Pancreas (tissue), 10 donors: ENCODE measurements at regions not wholly inside any gene's neighbourhood (a gene's known extent, or its start where the extent isn't known, plus 50 kb on each side); places are given as distances from the start of the nearest gene placed in this dataset.
A peak's percentile ranks its signal among the peaks of the same experiment; 100 is the strongest.

Source experiments
- ATAC-seq, 4 donors: fragments of 200-7000 bp; cut with Tn5 transposase; one replicate each; pipeline versions ENCODE4 v1.8.0 to v1.9.1; 2020; ENCODE audit warnings: mild to moderate bottlenecking in 4 of 4, moderate library complexity in 4 of 4
- DNase-seq, 6 donors: peaks; one replicate each; pipeline ENCODE4 v3.0.0-alpha.2; 2020
- FAIRE-seq: peaks from 2 replicates; lab custom pipeline; 2012; peaks lifted over from hg19 to GRCh38; lab: Jason Lieb, UNC
- H3K27ac ChIP-seq, 4 donors: fragments of 200-600 bp; sonication (generic); 1 replicate in 3 of 4; 2 replicates in 1 of 4; pipeline versions ENCODE4 v1.5.0 to v1.8.0; 2020
- H3K27me3 ChIP-seq, 4 donors: fragments of 200-600 bp; one replicate each; pipeline ENCODE4 v1.8.0; 2021
- H3K36me3 ChIP-seq, 3 donors: fragments of 200-600 bp; sonication (generic) in 1 of 3; one replicate each; pipeline versions ENCODE4 v1.5.0 to v1.8.0; 2020 to 2021
- H3K4me1 ChIP-seq, 3 donors: fragments of 200-600 bp; one replicate each; pipeline ENCODE4 v1.8.0; 2021
- H3K4me3 ChIP-seq, 4 donors: fragments of 200-600 bp; sonication (generic) in 2 of 4; one replicate each; pipeline versions ENCODE4 v1.5.0 to v1.8.0; 2020 to 2021
- H3K9me3 ChIP-seq, 4 donors: fragments of 200-600 bp; one replicate each; pipeline ENCODE4 v1.8.0; 2021
- WGBS, 2 donors: extraction: QIAGEN DNeasy Blood & Tissue Kit; methylation state at CpG; one replicate each; pipeline ENCODE4 v1.1.7; 2013; 5-methylcytosine and 5-hydroxymethylcytosine counted together
- intact Hi-C, 3 donors: fragments of 100-400 bp; cut with DNase I; formaldehyde crosslinking; loops; one replicate each; pipeline versions ENCODE4 v1.11.1 to v1.14.2; 2022
- TF ChIP-seq, protein P1 (sequence below), 4 donors: fragments of 200-600 bp; sonication (generic) in 3 of 4; IDR thresholded peaks; one replicate each; pipeline versions ENCODE4 v1.5.0 to v1.8.0; 2021; ENCODE audit warnings: antibody characterized with exemption in 4 of 4
- donor health status: healthy with polysubstance abuse.
- donor health status: DM: no; HTN: no; CAD: no; lungs with moderate emphysema.
- donor health status: DM: no; HTN: no; CAD: no.
- donor health status: control.
- donor health status: control.
- donor health status: Bipolar disorder and iron deficiency.
- donor health status: DM: yes; HTN: yes; CAD: no.
- donor health status: DM: no; HTN: no; CAD: no.
- donor health status: DM: no; HTN: no; CAD: no.
- donor health status: DM: yes; HTN: yes; CAD: no.

DNA sequence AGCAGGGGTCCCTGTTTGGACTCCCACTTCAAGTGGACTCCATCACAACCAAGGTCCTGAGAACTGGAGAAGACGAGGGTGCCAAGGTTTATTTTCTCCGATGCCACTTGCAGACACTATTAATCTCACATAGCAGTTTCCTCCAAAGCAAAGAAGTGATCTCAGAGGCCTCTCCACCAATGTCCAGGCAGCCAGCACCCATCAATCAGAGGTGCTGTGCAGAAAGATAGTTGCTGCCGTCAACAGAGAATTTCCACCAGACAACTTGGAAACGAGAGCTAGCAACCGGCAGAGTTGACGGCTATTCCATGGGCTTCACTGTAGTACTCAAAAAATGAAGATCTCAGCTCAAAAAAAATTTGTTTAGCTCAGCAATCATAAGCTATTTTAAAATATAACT is 438.6 kb upstream of the PFKP start:
- WGBS, 2 donors = 58 to 63% methylated on average over 6 of the region's 6 CpGs
- Histone ChIP-seq H3K4me3 (no peak overlapping the region), H3K9me3 (no peaks in the 10 kb centered on the region), H3K4me1 (no peaks in the 10 kb centered on the region), H3K27me3 (no peaks in the 10 kb centered on the region), H3K27ac (no peak overlapping the region), H3K36me3 (no peaks in the 10 kb centered on the region)
- TF ChIP-seq, protein P1, sequence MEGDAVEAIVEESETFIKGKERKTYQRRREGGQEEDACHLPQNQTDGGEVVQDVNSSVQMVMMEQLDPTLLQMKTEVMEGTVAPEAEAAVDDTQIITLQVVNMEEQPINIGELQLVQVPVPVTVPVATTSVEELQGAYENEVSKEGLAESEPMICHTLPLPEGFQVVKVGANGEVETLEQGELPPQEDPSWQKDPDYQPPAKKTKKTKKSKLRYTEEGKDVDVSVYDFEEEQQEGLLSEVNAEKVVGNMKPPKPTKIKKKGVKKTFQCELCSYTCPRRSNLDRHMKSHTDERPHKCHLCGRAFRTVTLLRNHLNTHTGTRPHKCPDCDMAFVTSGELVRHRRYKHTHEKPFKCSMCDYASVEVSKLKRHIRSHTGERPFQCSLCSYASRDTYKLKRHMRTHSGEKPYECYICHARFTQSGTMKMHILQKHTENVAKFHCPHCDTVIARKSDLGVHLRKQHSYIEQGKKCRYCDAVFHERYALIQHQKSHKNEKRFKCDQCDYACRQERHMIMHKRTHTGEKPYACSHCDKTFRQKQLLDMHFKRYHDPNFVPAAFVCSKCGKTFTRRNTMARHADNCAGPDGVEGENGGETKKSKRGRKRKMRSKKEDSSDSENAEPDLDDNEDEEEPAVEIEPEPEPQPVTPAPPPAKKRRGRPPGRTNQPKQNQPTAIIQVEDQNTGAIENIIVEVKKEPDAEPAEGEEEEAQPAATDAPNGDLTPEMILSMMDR (IDR thresholded peaks at IDR 0.05) = no peak
- no peak for DNase-seq
- intact Hi-C loops = no loop called here
- ATAC-seq = no peak
- FAIRE-seq = no peak

DNA sequence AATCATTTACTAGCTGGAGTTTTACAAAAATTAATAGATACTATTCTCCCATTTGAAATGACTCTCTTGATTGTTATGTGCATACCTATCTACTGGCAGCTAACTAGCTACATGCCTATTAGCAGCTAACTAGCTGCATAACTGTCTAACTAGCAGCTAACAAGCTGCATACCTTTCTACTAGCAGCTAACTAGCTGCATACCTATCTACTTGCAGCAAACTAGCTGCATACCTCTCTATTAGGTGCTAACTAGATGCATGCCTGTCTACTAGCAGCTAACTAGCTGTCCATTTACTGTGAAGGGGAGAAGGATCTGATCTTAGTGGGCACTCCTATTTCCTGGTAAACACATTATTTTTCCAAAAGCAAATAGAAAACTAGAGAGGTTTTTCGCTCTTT is 439.4 kb upstream of the PFKP start:
- H3K36me3 ChIP-seq = no peaks in the 10 kb centered on the region
- ATAC-seq (no peak), DNase-seq (no peak), FAIRE-seq (no peak)
- H3K27ac ChIP-seq = no peak overlapping the region
- no peaks in the 10 kb centered on the region for H3K4me1 ChIP-seq
- H3K4me3 ChIP-seq = no peak overlapping the region
- WGBS, 2 donors = 29 to 42% methylated on average over 1 of the region's 1 CpG
- no peaks in the 10 kb centered on the region for H3K9me3 ChIP-seq
- intact Hi-C loops = no loop called here
- H3K27me3 ChIP-seq = no peaks in the 10 kb centered on the region
- TF ChIP-seq, protein P1 (IDR thresholded peaks at IDR 0.05) = no peak

DNA sequence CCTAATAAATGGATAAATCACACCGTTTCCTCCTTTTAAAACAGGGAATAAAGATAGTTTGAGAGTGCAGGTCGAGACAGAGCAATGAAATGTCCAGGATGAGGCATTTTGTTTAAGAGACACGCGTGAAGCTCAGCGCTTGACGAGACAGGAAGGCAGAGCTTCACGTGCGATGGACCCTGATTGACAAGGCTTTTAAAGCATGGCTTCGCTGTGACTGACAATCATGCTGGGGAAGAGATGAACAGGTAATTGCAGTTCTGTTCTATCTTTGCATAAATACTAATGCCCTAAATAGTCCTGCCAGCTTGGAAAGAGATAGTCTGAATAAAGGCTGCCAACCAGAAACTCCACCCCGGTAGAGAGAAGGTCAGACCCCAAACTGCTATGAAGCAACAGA is 442.3 kb upstream of the PFKP start:
- intact Hi-C loops = no loop called here
- 77 to 81% methylated on average over 10 of the region's 10 CpGs for WGBS, 2 donors
- ATAC-seq (no peak), FAIRE-seq (no peak), DNase-seq (no peak)
- no peak overlapping the region for H3K4me3 ChIP-seq
- no peak overlapping the region for H3K27ac ChIP-seq
- no peaks in the 10 kb centered on the region for H3K4me1 ChIP-seq
- H3K27me3 ChIP-seq = no peaks in the 10 kb centered on the region
- H3K36me3 ChIP-seq = no peaks in the 10 kb centered on the region
- H3K9me3 ChIP-seq = no peaks in the 10 kb centered on the region
- TF ChIP-seq, protein P1 (IDR thresholded peaks at IDR 0.05) = no peak

DNA sequence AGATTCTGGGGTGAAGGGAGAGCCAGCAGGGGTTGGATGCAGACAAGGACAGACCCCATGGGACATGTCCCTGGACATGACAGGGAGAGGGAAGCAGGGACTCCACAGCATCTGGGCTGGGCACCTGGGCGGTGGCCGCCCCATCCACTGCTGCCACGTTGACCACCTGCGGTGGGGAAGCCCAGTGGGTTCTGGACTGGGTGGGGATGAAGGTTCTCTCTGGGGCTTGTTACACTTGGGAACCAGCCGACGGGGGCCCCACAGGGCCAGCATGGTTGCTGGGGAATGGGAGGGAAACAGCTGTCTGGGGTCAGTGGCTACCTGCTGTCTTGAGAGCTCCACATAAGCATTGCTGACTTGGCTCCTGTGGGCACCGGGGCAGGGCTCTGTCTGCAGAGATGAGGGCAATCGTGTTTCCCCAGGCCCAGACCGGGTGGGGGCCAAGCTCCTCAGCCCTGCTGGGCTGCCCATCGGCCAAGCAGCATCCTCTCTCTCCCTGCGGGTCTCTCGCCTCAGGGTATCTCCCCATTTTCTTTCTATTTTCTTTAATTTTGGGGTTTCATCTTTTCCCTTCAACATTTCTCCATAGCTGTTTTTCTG is 443.6 kb upstream of the PFKP start:
- H3K36me3 ChIP-seq = no peaks in the 10 kb centered on the region
- H3K4me1 ChIP-seq = no peaks in the 10 kb centered on the region
- intact Hi-C loops = no loop called here
- H3K27me3 ChIP-seq = no peaks in the 10 kb centered on the region
- no peak for ATAC-seq
- no peak for FAIRE-seq
- 74 to 83% methylated on average over 11 to 12 of the region's 12 CpGs for WGBS, 2 donors
- no peaks in the 10 kb centered on the region for H3K9me3 ChIP-seq
- H3K4me3 ChIP-seq = no peak overlapping the region
- no peak overlapping the region for H3K27ac ChIP-seq
- TF ChIP-seq, protein P1 (IDR thresholded peaks at IDR 0.05) = no peak
- DNase-seq = peak in 1 of 6 donors; percentile 44

DNA sequence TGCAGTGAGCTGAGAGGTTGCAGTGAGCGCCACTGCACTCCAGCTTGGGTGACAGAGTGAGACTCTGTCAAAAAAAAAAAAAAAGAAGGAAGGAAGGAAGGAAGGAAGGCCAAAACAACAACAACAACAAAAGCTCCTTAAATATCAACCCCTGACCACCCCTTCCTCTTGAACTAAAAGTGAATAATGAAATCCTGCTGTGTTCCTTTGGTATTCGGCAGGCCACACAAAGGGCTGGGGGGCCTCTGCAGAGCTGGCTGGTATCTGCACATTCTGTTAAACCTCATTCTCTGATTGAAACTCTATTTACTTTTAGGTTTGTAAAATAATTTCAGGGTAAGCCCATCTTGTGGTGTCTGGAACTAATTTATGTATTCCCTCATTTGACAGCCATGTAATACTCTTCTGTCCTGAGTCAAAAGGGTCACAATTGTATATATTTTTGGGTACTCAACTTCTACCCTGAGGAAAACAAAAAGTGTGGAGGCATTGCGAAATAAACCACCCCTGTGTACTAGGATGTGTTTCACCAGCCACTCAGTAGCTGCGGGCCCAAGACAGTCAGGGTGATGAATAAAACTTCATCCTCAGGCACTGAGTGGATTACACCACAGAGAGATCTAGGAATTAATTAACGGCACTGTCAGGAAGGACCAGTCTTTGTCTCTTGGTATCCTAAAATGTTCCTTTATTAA is 446.4 kb upstream of the PFKP start:
- Histone ChIP-seq H3K9me3 (no peaks in the 10 kb centered on the region), H3K4me3 (no peak overlapping the region), H3K36me3 (no peaks in the 10 kb centered on the region), H3K27ac (no peak overlapping the region), H3K4me1 (no peaks in the 10 kb centered on the region), H3K27me3 (no peaks in the 10 kb centered on the region)
- intact Hi-C loops = no loop called here
- TF ChIP-seq, protein P1 (IDR thresholded peaks at IDR 0.05) = no peak
- ATAC-seq = no peak
- WGBS, 2 donors = 65 to 73% methylated on average over 5 of the region's 5 CpGs
- no peak for DNase-seq
- FAIRE-seq = no peak
